ENCODE measurements at regions not wholly inside any gene's neighbourhood (a gene's known extent, or its start where the extent isn't known, plus 50 kb on each side); places are given as distances from the start of the nearest gene placed in this dataset.

GRCh38 chr6:97885828-97886227, 602.8 kb upstream of the MMS22L start:
- no peak for TF ChIP-seq CTCF (IDR thresholded peaks at IDR 0.05)

- TF ChIP-seq CTCF (IDR thresholded peaks at IDR 0.05) = no peak
Measured at GRCh38 chr6:97901531-97901930, 618.5 kb upstream of the MMS22L start.

- TF ChIP-seq CTCF (IDR thresholded peaks at IDR 0.05) = no peak
Measured at GRCh38 chr6:97909380-97909779, 626.4 kb upstream of the MMS22L start.

- no peak for TF ChIP-seq CTCF (IDR thresholded peaks at IDR 0.05)
Measured at GRCh38 chr6:97913721-97914120, 630.7 kb upstream of the MMS22L start.

GRCh38 chr6:97914912-97915311, 631.9 kb upstream of the MMS22L start:
- TF ChIP-seq CTCF (IDR thresholded peaks at IDR 0.05) = no peak

GRCh38 chr6:97915537-97915936, 632.5 kb upstream of the MMS22L start:
- no peak for TF ChIP-seq CTCF (IDR thresholded peaks at IDR 0.05)

- TF ChIP-seq CTCF (IDR thresholded peaks at IDR 0.05) = no peak
Measured at GRCh38 chr6:97917369-97917768, 634.4 kb upstream of the MMS22L start.

GRCh38 chr6:97919046-97919445, 636.0 kb upstream of the MMS22L start:
- no peak for TF ChIP-seq CTCF (IDR thresholded peaks at IDR 0.05)
